IMR-90 (cell line): ENCODE measurements at regions not wholly inside any gene's neighbourhood (a gene's known extent, or its start where the extent isn't known, plus 50 kb on each side); places are given as distances from the start of the nearest gene placed in this dataset.

Experiments used
- ATAC-seq: fragments of 200-7000 bp; cut with Tn5 transposase; 2 replicates; pipeline ENCODE4 v1.9.1; 2020; ENCODE audit warnings: low read depth, mild to moderate bottlenecking, moderate library complexity
- BruUV-seq: library from RNA; stranded (reverse); fragments of 400-500 nt; replicated peaks from 2 replicates; lab custom pipeline; 2021; lab: Mats Ljungman, UMichigan
- CTCF ChIA-PET: fragments of 300-600 bp; formaldehyde crosslinking; extraction: SDS; loops from one replicate; lab custom pipeline; 2021; ENCODE audit warnings: antibody characterized with exemption; lab: Yijun Ruan, JAX
- POLR2A ChIA-PET: fragments of 300-600 bp; sonication (Branson Sonifier 250); formaldehyde crosslinking; loops from one replicate; lab custom pipeline; 2022; ENCODE audit warnings: antibody characterized with exemption; ENCODE audit not compliant: unreplicated experiment; lab: Charles Lee
- DNase-seq: peaks from one replicate; pipeline ENCODE4 v3.0.0; 2013
- H2AFZ ChIP-seq: replicated peaks from 2 replicates; pipeline ENCODE3; 2013; ENCODE audit warnings: low read length, mild to moderate bottlenecking; ENCODE audit not compliant: poor library complexity
- H2AK5ac ChIP-seq: 2 replicates; pipeline ENCODE4 v1.6.1; 2013; ENCODE audit warnings: low read depth, low read length, inconsistent platforms
- H2AK9ac ChIP-seq: replicated peaks from 2 replicates; pipeline ENCODE3; 2013; ENCODE audit warnings: mild to moderate bottlenecking, low read depth, low read length, moderate library complexity; ENCODE audit not compliant: poor library complexity
- H2BK120ac ChIP-seq: 2 replicates; pipeline ENCODE4 v1.6.1; 2013; ENCODE audit warnings: low read depth, low read length, inconsistent platforms
- H2BK15ac ChIP-seq: 3 replicates; pipeline ENCODE4 v1.6.1; 2013; ENCODE audit warnings: low read depth, low read length, inconsistent platforms
- H2BK20ac ChIP-seq: 2 replicates; pipeline ENCODE4 v1.6.1; 2013; ENCODE audit warnings: low read depth, mild to moderate bottlenecking, inconsistent platforms, low read length, moderate library complexity
- H2BK5ac ChIP-seq: 2 replicates; pipeline ENCODE4 v1.6.1; 2013; ENCODE audit warnings: mild to moderate bottlenecking, low read depth, low read length, inconsistent platforms; ENCODE audit not compliant: poor library complexity, severe bottlenecking
- H3K14ac ChIP-seq: replicated peaks from 2 replicates; pipeline ENCODE4 v1.6.1; 2013; ENCODE audit warnings: low read depth, low read length, inconsistent platforms
- H3K18ac ChIP-seq: 2 replicates; pipeline ENCODE4 v1.6.1; 2013; ENCODE audit warnings: low read depth, low read length, control low read depth
- H3K23ac ChIP-seq: 2 replicates; pipeline ENCODE4 v1.6.1; 2013; ENCODE audit warnings: low read depth, low read length, inconsistent platforms
- H3K27ac ChIP-seq: 2 replicates; pipeline ENCODE4 v1.5.1; 2013; ENCODE audit warnings: mild to moderate bottlenecking, control low read depth, low read length; ENCODE audit not compliant: insufficient read depth
- H3K27me3 ChIP-seq: 2 replicates; pipeline ENCODE4 v1.6.1; 2013; ENCODE audit warnings: low read length; ENCODE audit not compliant: control insufficient read depth, insufficient read depth
- H3K36me3 ChIP-seq: 2 replicates; pipeline ENCODE4 v1.6.1; 2013; ENCODE audit warnings: low read length, mixed read lengths; ENCODE audit not compliant: control insufficient read depth, insufficient read depth
- H3K4ac ChIP-seq: 2 replicates; pipeline ENCODE4 v1.6.1; 2013; ENCODE audit warnings: low read depth, low read length, inconsistent platforms
- H3K4me1 ChIP-seq: 2 replicates; pipeline ENCODE4 v1.6.1; 2013; ENCODE audit warnings: low read length, mixed read lengths; ENCODE audit not compliant: control insufficient read depth, insufficient read depth
- H3K4me2 ChIP-seq: 2 replicates; pipeline ENCODE4 v1.6.1; 2013; ENCODE audit warnings: low read depth, mild to moderate bottlenecking, control low read depth, low read length, moderate library complexity
- H3K4me3 ChIP-seq: 2 replicates; pipeline ENCODE4 v1.5.1; 2013; ENCODE audit warnings: low read depth, mild to moderate bottlenecking, control low read depth, low read length, moderate library complexity; ENCODE audit not compliant: insufficient read depth
- H3K56ac ChIP-seq: 2 replicates; pipeline ENCODE4 v1.6.1; 2013; ENCODE audit warnings: low read length, inconsistent platforms; ENCODE audit not compliant: insufficient read depth; ENCODE audit errors: extremely low read depth
- H3K79me1 ChIP-seq, 2 experiments: 2 replicates each; pipeline ENCODE4 v1.6.1; 2013; ENCODE audit warnings: low read length in 2 of 2, inconsistent platforms in 1 of 2, low read depth in 1 of 2
- H3K9ac ChIP-seq: 2 replicates; pipeline ENCODE4 v1.6.1; 2013; ENCODE audit warnings: low read depth, low read length, control low read depth
- H3K9me1 ChIP-seq: 2 replicates; pipeline ENCODE4 v1.6.1; 2013; ENCODE audit warnings: low read length, inconsistent platforms; ENCODE audit not compliant: insufficient read depth
- H3K9me3 ChIP-seq: 2 replicates; pipeline ENCODE4 v1.6.1; 2013; ENCODE audit warnings: low read length; ENCODE audit not compliant: control insufficient read depth, insufficient read depth
- H4K20me1 ChIP-seq: 2 replicates; pipeline ENCODE4 v1.6.1; 2013; ENCODE audit warnings: low read length, inconsistent platforms; ENCODE audit not compliant: insufficient read depth
- H4K5ac ChIP-seq: 2 replicates; pipeline ENCODE4 v1.6.1; 2013; ENCODE audit warnings: mild to moderate bottlenecking, low read depth, low read length, control low read depth
- H4K8ac ChIP-seq, 2 experiments: 2 replicates each; pipeline ENCODE4 v1.6.1; 2013; ENCODE audit warnings: low read depth in 2 of 2, low read length in 2 of 2, control low read depth in 1 of 2, inconsistent platforms in 1 of 2
- H4K91ac ChIP-seq: 2 replicates; pipeline ENCODE4 v1.6.1; 2013; ENCODE audit warnings: low read depth, low read length, inconsistent platforms; ENCODE audit not compliant: insufficient read depth
- MAFK ChIP-seq: IDR thresholded peaks from 2 replicates; pipeline ENCODE4 v1.6.1; 2012; ENCODE audit warnings: low read depth, low read length, improper control_type of control experiment
- WGBS, 2 experiments: methylation state at CpG; one replicate each; pipeline versions ENCODE4 v1.1.5 to v1.1.7; 2013; ENCODE audit warnings: missing lambda C conversion rate in 2 of 2; ENCODE audit not compliant: insufficient read length in 1 of 2; ENCODE audit errors: extremely low coverage in 2 of 2; 5-methylcytosine and 5-hydroxymethylcytosine counted together
- dilution Hi-C: fragments of 300-500 bp; cut with HindIII; formaldehyde crosslinking; loops from one replicate; pipeline ENCODE4 v1.14.3; 2018; ENCODE audit warnings: low sequenced_read_pairs; ENCODE audit not compliant: unreplicated experiment
- in situ Hi-C: fragments of 300-500 bp; cut with MboI; formaldehyde crosslinking; loops from 3 replicates; pipeline ENCODE4 v1.14.3; 2019; ENCODE audit warnings: low sequenced_read_pairs, inconsistent platforms, mixed read lengths
- intact Hi-C: fragments of 100-400 bp; cut with micrococcal nuclease; formaldehyde crosslinking; loops from 2 replicates; pipeline ENCODE4 v1.10.0; 2022
- TF ChIP-seq, protein P1 (sequence below): fragments of 150-350 bp; IDR thresholded peaks from 2 replicates; pipeline ENCODE4 v1.6.1; 2016; ENCODE audit warnings: low read depth, mild to moderate bottlenecking, low read length, moderate library complexity, borderline replicate concordance

DNA sequence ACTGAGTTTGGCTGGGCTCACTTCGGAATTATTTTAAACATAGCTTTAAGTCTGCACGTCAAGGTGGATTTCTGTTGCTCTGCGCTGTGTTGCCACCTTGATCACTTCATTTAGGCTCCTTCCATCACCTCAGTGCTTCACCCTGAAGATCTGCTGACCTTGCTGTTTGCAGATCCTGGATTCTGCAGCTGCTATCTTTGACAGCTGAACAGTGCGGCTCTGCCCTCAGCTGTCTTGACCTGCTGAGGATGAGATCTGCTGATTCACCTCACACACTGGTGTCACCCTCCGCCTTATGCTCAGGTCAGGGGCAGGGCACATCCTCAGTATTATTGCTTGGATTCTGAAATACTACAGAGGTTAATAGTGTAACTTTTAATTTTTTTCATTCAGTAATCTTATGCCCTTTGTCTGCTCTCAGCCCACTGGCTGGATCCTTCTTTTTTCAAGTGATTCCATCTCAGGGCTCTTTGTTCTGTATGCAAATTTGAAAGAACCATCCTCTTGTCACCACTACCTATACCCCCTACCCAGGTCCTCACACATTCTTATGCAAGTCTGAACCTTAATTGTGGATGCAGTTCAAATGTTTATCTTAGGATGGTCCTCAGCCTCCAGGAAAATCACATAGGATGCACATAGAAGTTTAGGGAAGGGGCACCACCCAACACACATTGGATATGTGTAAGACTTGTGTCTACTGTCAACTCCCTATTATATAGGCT, 364.0 kb downstream of the OLFM3 start:
- dilution Hi-C loops, result no loop called here
- no peak overlapping the region for H2BK15ac ChIP-seq
- H4K8ac ChIP-seq, result no peak overlapping the region
- no peak overlapping the region for H3K23ac ChIP-seq
- no peak overlapping the region for H3K4me3 ChIP-seq
- no peak overlapping the region for H3K9ac ChIP-seq
- H2AK9ac ChIP-seq, result no peak overlapping the region
- BruUV-seq, result no TSS peak
- no peak overlapping the region for H3K18ac ChIP-seq
- no peak overlapping the region for H3K4ac ChIP-seq
- TF ChIP-seq MAFK, result peak; percentile 82
- TF ChIP-seq, protein P1, sequence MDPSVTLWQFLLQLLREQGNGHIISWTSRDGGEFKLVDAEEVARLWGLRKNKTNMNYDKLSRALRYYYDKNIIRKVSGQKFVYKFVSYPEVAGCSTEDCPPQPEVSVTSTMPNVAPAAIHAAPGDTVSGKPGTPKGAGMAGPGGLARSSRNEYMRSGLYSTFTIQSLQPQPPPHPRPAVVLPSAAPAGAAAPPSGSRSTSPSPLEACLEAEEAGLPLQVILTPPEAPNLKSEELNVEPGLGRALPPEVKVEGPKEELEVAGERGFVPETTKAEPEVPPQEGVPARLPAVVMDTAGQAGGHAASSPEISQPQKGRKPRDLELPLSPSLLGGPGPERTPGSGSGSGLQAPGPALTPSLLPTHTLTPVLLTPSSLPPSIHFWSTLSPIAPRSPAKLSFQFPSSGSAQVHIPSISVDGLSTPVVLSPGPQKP, result no peak
- no peaks in the 10 kb centered on the region for H4K20me1 ChIP-seq
- WGBS, 2 experiments, result 40% methylated on average over 1 of the region's 5 CpGs; no CpG with 5 or more reads in 1 of the 2 experiments
- in situ Hi-C loops, result no loop called here
- H2BK120ac ChIP-seq, result no peak overlapping the region
- H4K91ac ChIP-seq, result no peak overlapping the region
- no peaks in the 10 kb centered on the region for H3K36me3 ChIP-seq
- no peaks in the 10 kb centered on the region for H3K9me1 ChIP-seq
- no peak overlapping the region for H3K56ac ChIP-seq
- no peak overlapping the region for H3K27ac ChIP-seq
- no peak overlapping the region for H3K4me2 ChIP-seq
- no peak overlapping the region for H4K5ac ChIP-seq
- no peak overlapping the region for H2AFZ ChIP-seq
- no peak overlapping the region for H2AK5ac ChIP-seq
- H3K4me1 ChIP-seq, result no peaks in the 10 kb centered on the region
- no peak for ATAC-seq
- H3K14ac ChIP-seq, result no peak overlapping the region
- ChIA-PET POLR2A (no interaction called here), CTCF (no interaction called here)
- no peak overlapping the region for H2BK5ac ChIP-seq
- intact Hi-C loops, result no loop called here
- no peak overlapping the region for H2BK20ac ChIP-seq
- no peak for DNase-seq
- H3K9me3 ChIP-seq, result no peaks in the 10 kb centered on the region
- no peaks in the 10 kb centered on the region for H3K27me3 ChIP-seq
- no peaks in the 10 kb centered on the region for H3K79me1 ChIP-seq
